Liver (tissue), 3 donors: ENCODE measurements at regions not wholly inside any gene's neighbourhood (a gene's known extent, or its start where the extent isn't known, plus 50 kb on each side); places are given as distances from the start of the nearest gene placed in this dataset.

ENCODE experiments used
- CTCF ChIP-seq: fragments of 150-350 bp; IDR thresholded peaks from 2 replicates; pipeline ENCODE4 v1.5.1; 2017; ENCODE audit warnings: improper control_type of control experiment, low read depth, low read length; ENCODE audit not compliant: missing input control
- JUND ChIP-seq, 2 donors: IDR thresholded peaks; 2 replicates each; pipeline ENCODE4 v1.6.1; 2016; ENCODE audit warnings: antibody characterized with exemption in 2 of 2
- RAD21 ChIP-seq, 2 donors: IDR thresholded peaks; 2 replicates each; pipeline ENCODE4 v1.6.1; 2016; ENCODE audit warnings: antibody characterized with exemption in 2 of 2, mild to moderate bottlenecking in 2 of 2
- REST ChIP-seq: IDR thresholded peaks from 2 replicates; pipeline ENCODE4 v1.6.1; 2016; ENCODE audit warnings: antibody characterized with exemption, mild to moderate bottlenecking
- RXRA ChIP-seq, 2 donors: IDR thresholded peaks; 2 replicates each; pipeline ENCODE4 v1.6.1; 2017 to 2018; ENCODE audit warnings: antibody characterized with exemption in 2 of 2, mild to moderate bottlenecking in 1 of 2
- TAF1 ChIP-seq: conservative IDR thresholded peaks from 2 replicates; pipeline ENCODE4 v1.6.1; 2016; ENCODE audit warnings: antibody characterized with exemption, mild to moderate bottlenecking
- donor health status: healthy.
- donor health status: healthy.

GRCh38 chr5:145667742-145668141, 167.4 kb downstream of the PRELID2 start:
- no peak for TF ChIP-seq REST
- no peak for TF ChIP-seq CTCF
- no peak for TF ChIP-seq RXRA (IDR thresholded peaks at IDR 0.05)
- no peak for TF ChIP-seq JUND (IDR thresholded peaks at IDR 0.05)
- no peak for TF ChIP-seq RAD21 (IDR thresholded peaks at IDR 0.05)
- no peak for TF ChIP-seq TAF1
